ENCODE measurements at regions not wholly inside any gene's neighbourhood (a gene's known extent, or its start where the extent isn't known, plus 50 kb on each side); places are given as distances from the start of the nearest gene placed in this dataset.

DNA sequence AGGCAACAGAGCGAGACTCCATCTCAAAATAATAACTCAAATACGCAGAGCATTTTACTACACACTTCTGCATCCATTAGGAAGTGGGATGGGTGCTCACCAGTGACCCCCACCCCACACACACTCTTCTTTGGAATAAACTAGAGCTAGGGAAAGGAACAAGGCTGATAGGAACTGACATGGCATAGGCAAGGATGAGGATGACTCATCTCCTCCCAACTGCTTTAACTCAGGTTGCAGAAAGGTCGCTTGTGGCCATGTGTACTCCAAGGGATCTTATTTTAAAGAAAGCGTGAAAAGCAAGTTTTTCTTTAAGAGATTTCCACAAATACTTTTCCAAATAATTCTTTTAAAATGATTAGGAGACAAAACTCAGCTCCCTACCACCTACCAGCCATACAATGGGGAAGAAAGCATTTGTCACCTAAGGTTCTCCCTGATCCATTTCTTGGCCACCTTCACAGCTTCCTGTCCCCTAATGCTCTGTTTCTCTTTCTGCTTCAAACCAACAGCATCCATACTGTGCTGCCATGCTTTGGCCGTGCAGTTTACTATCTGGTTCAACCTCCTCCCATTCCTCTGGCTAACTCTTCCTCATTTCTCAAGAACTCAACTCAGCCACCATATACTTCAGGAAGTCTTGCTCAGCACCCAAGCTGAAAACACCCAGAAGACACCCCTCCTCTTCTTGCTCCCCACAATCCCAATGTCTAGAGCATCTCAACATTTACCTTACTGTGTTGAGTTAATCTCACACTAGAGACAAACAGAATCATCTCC lies 211.9 kb downstream of the ACTL7B start:
- no peaks in the 10 kb centered on the region for H4K20me1 ChIP-seq (ENCODE audit: insufficient read depth)
- H2AFZ ChIP-seq (ENCODE audit: low read depth, low read length, poor library complexity, severe bottlenecking) = no peak overlapping the region
- TF ChIP-seq TCF7L2 (IDR thresholded peaks at IDR 0.05; ENCODE audit: borderline replicate concordance, extremely low read depth, insufficient read depth, insufficient read length) = no peak
- no peak for TF ChIP-seq JUND (IDR thresholded peaks at IDR 0.05)
- no peak for TF ChIP-seq ZFX (IDR thresholded peaks at IDR 0.05)
- no peak for TF ChIP-seq MAX (IDR thresholded peaks at IDR 0.05)
- CTCF ChIA-PET = no interaction called here
- no peaks in the 10 kb centered on the region for H3K9me3 ChIP-seq (ENCODE audit: control insufficient read depth in 1 of 2, insufficient read depth in 1 of 2, low read depth in 1 of 2, low read length in 2 of 2)
- no peaks in the 10 kb centered on the region for H3K27me3 ChIP-seq (ENCODE audit: insufficient read depth, low read length)
- peaks cover 4 to 7% of the 10 kb centered on the region in 2 experiments; a peak in 3 of 4 replicates for H3K4me1 ChIP-seq (ENCODE audit: control insufficient read depth in 1 of 2, insufficient read depth in 2 of 2, low read length in 2 of 2)
- no peak overlapping the region for H3K27ac ChIP-seq (ENCODE audit: low read depth, low read length)
- intact Hi-C loops (cut with micrococcal nuclease) = no loop called here
- H3K4me2 ChIP-seq (ENCODE audit: low read length) = 0 out of 2 replicates have a peak overlapping the region, but pooled peaks have one; percentile 15
- no TSS peak for BruUV-seq (replicated peaks)
- no peak overlapping the region for H3K4me3 ChIP-seq (replicated peaks in 1 of 2; ENCODE audit: low read depth in 1 of 2, low read length in 2 of 2)
- DNase-seq (ENCODE audit: low read depth, low spot score) = no peak
- no peak for ATAC-seq
- POLR2A ChIA-PET = no interaction called here
- H3K9me2 ChIP-seq (ENCODE audit: insufficient read depth) = no peaks in the 10 kb centered on the region
- no peaks in the 10 kb centered on the region for H3K36me3 ChIP-seq (ENCODE audit: control insufficient read depth in 1 of 2, insufficient read depth in 2 of 2, low read length in 2 of 2)
- no peak overlapping the region for H3K9ac ChIP-seq (ENCODE audit: low read length)
- RAD21 ChIA-PET (ENCODE audit: low non-redundant PET in 1 of 2, low total read pairs in 2 of 2, uncharacterized antibody in 2 of 2, unreplicated experiment in 2 of 2) = no interaction called here
- no peaks in the 10 kb centered on the region for H3K79me2 ChIP-seq (ENCODE audit: insufficient read depth, low read length)

DNA sequence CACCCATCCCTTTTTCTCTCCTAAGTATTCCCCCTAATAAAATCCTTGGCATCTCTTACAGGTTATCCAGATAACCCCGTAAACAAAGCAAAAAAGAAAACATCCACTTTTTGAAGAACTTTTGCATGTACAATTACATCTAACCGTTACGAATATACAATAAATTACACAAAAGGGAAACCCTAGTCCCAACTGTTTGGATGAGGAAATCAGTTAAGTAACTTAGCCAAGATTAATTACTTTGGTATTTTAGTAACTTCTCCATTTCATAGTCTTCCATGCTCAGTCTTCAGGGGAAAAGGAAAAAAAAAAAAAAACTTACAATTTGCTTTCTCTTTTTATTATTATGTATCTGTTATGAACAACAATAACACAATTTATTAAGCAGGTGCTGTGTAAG lies 212.9 kb downstream of the ACTL7B start:
- no TSS peak for BruUV-seq (replicated peaks)
- TF ChIP-seq POLR2AphosphoS5 (IDR thresholded peaks at IDR 0.05; ENCODE audit: low read depth, low read length) (no peak), SRF (IDR thresholded peaks at IDR 0.05; ENCODE audit: low read depth) (no peak)
- Histone ChIP-seq H4K20me1 (ENCODE audit: insufficient read depth) (no peaks in the 10 kb centered on the region), H3K9me3 (ENCODE audit: control insufficient read depth in 1 of 2, insufficient read depth in 1 of 2, low read depth in 1 of 2, low read length in 2 of 2) (no peaks in the 10 kb centered on the region), H3K4me2 (ENCODE audit: low read length) (no peak overlapping the region), H3K9me2 (ENCODE audit: insufficient read depth) (no peaks in the 10 kb centered on the region), H3K4me3 (replicated peaks in 1 of 2; ENCODE audit: low read depth in 1 of 2, low read length in 2 of 2) (no peak overlapping the region), H3K4me1 (ENCODE audit: control insufficient read depth in 1 of 2, insufficient read depth in 2 of 2, low read length in 2 of 2) (peaks cover 4 to 7% of the 10 kb centered on the region in 2 experiments; a peak in 3 of 4 replicates), H3K27me3 (ENCODE audit: insufficient read depth, low read length) (no peaks in the 10 kb centered on the region), H2AFZ (ENCODE audit: low read depth, low read length, poor library complexity, severe bottlenecking) (no peak overlapping the region), H3K9ac (ENCODE audit: low read length) (no peak overlapping the region), H3K79me2 (ENCODE audit: insufficient read depth, low read length) (no peaks in the 10 kb centered on the region), H3K36me3 (ENCODE audit: control insufficient read depth in 1 of 2, insufficient read depth in 2 of 2, low read length in 2 of 2) (no peaks in the 10 kb centered on the region), H3K27ac (ENCODE audit: low read depth, low read length) (no peak overlapping the region)
- ChIA-PET POLR2A (no interaction called here), CTCF (no interaction called here), RAD21 (ENCODE audit: low non-redundant PET in 1 of 2, low total read pairs in 2 of 2, uncharacterized antibody in 2 of 2, unreplicated experiment in 2 of 2) (no interaction called here)
- intact Hi-C loops (cut with micrococcal nuclease) = no loop called here
- no peak for DNase-seq (ENCODE audit: low read depth, low spot score)
- ATAC-seq = no peak

All from HCT116 (cell line).